HepG2 (cell line): ENCODE measurements at regions not wholly inside any gene's neighbourhood (a gene's known extent, or its start where the extent isn't known, plus 50 kb on each side); places are given as distances from the start of the nearest gene placed in this dataset.

ENCODE experiments used
- ATAC-seq: fragments of 200-7000 bp; cut with Tn5 transposase; 3 replicates; pipeline ENCODE4 v1.9.1; 2020; ENCODE audit warnings: mild to moderate bottlenecking, moderate library complexity
- BruUV-seq: library from RNA; stranded (reverse); fragments of 400-500 nt; replicated peaks from 2 replicates; lab custom pipeline; 2021; lab: Mats Ljungman, UMichigan
- CTCF ChIA-PET: fragments of 300-600 bp; formaldehyde crosslinking; extraction: SDS; loops from one replicate; lab custom pipeline; 2021; ENCODE audit warnings: low total read pairs, inconsistent platforms, low intra/inter-chr PET ratio; lab: Yijun Ruan, JAX
- POLR2A ChIA-PET: fragments of 350-600 bp; sonication (Branson Sonifier 250); formaldehyde crosslinking; loops from one replicate; lab custom pipeline; 2020; ENCODE audit warnings: antibody characterized with exemption, inconsistent platforms; lab: Yijun Ruan, JAX
- DNase-seq: peaks from one replicate; pipeline ENCODE4 v3.0.0-alpha.2; 2015; ENCODE audit warnings: low spot score
- FAIRE-seq: peaks from 3 replicates; lab custom pipeline; 2011; peaks lifted over from hg19 to GRCh38; lab: Jason Lieb, UNC
- H2AFZ ChIP-seq: one replicate; pipeline ENCODE4 v1.6.1; 2011; ENCODE audit warnings: low read length, inconsistent platforms
- H3K27ac ChIP-seq: fragments of 300-600 bp; 3 replicates; pipeline ENCODE4 v1.8.0; 2011; ENCODE audit warnings: mixed run types, mild to moderate bottlenecking, mixed read lengths, low read length, inconsistent platforms; ENCODE audit not compliant: insufficient read depth; ENCODE audit errors: extremely low read length
- H3K27me3 ChIP-seq, 2 experiments: fragments of 200-600 bp in 1 of 2; 2 replicates in 1 of 2; 3 replicates in 1 of 2; pipeline versions ENCODE4 v1.6.0 to v1.8.0; 2011; ENCODE audit warnings: low read length in 2 of 2, mild to moderate bottlenecking in 2 of 2, moderate library complexity in 2 of 2, inconsistent platforms in 1 of 2; ENCODE audit not compliant: insufficient read depth in 2 of 2, control insufficient read depth in 1 of 2
- H3K36me3 ChIP-seq, 2 experiments: fragments of 200-600 bp in 1 of 2; replicated peaks in 1 of 2; 2 replicates in 1 of 2; 3 replicates in 1 of 2; pipeline versions ENCODE4 v1.5.1 to v1.8.0; 2011; ENCODE audit warnings: low read length in 2 of 2, inconsistent platforms in 1 of 2; ENCODE audit not compliant: insufficient read depth in 2 of 2, control insufficient read depth in 1 of 2
- H3K4me1 ChIP-seq: 2 replicates; pipeline ENCODE4 v1.5.1; 2012; ENCODE audit warnings: low read length, inconsistent platforms; ENCODE audit not compliant: insufficient read depth
- H3K4me2 ChIP-seq: 2 replicates; pipeline ENCODE4 v1.6.0; 2011; ENCODE audit warnings: low read depth, low read length, inconsistent platforms
- H3K4me3 ChIP-seq, 3 experiments: fragments of 200-600 bp in 1 of 3; sonication (generic), shearing (Covaris generic) in 1 of 3; replicated peaks in 1 of 3; 2 replicates each; pipeline ENCODE4 v1.5.1; 2011 to 2016; ENCODE audit warnings: low read length in 3 of 3, inconsistent platforms in 2 of 3, low read depth in 2 of 3, mild to moderate bottlenecking in 2 of 3, control low read depth in 1 of 3, mixed read lengths in 1 of 3; ENCODE audit not compliant: insufficient read depth in 1 of 3
- H3K79me2 ChIP-seq: one replicate; pipeline ENCODE4 v1.6.1; 2011; ENCODE audit warnings: low read length, inconsistent platforms; ENCODE audit not compliant: insufficient read depth
- H3K9ac ChIP-seq: 2 replicates; pipeline ENCODE4 v1.6.0; 2011; ENCODE audit warnings: mild to moderate bottlenecking, low read depth, low read length, inconsistent platforms; ENCODE audit not compliant: insufficient read depth
- H3K9me3 ChIP-seq: 2 replicates; pipeline ENCODE4 v1.5.1; 2012; ENCODE audit warnings: mild to moderate bottlenecking, low read length
- H4K20me1 ChIP-seq: 2 replicates; pipeline ENCODE4 v1.6.0; 2011; ENCODE audit warnings: inconsistent platforms, mild to moderate bottlenecking, low read length, moderate library complexity; ENCODE audit not compliant: insufficient read depth
- ATF1 ChIP-seq: IDR thresholded peaks from 2 replicates; pipeline ENCODE4 v1.6.1; 2016; ENCODE audit warnings: mild to moderate bottlenecking, control low read depth
- ATF7-NPFF ChIP-seq: sonication (generic); formaldehyde crosslinking; IDR thresholded peaks from 2 replicates; pipeline ENCODE4 v1.8.1; 2023; ENCODE audit warnings: mild to moderate bottlenecking, low read depth, missing genetic modification reagents, moderate library complexity
- ETV6 ChIP-seq: sonication (generic); formaldehyde crosslinking; conservative IDR thresholded peaks from 2 replicates; pipeline ENCODE4 v1.4.0; 2020; ENCODE audit warnings: missing genetic modification reagents
- FOXO4 ChIP-seq: sonication (generic); formaldehyde crosslinking; conservative IDR thresholded peaks from 2 replicates; pipeline ENCODE4 v1.8.1; 2023; ENCODE audit warnings: missing genetic modification reagents
- PAF1 ChIP-seq: IDR thresholded peaks from 2 replicates; pipeline ENCODE4 v1.6.1; 2016; ENCODE audit warnings: missing genetic modification reagents, missing compliant biosample characterization
- ZBTB1 ChIP-seq: sonication (generic); formaldehyde crosslinking; IDR thresholded peaks from 2 replicates; pipeline ENCODE4 v1.4.0; 2020; ENCODE audit warnings: missing genetic modification reagents, borderline replicate concordance
- ZBTB4 ChIP-seq: sonication (generic); formaldehyde crosslinking; IDR thresholded peaks from 2 replicates; pipeline ENCODE4 v1.4.0; 2020; ENCODE audit warnings: missing genetic modification reagents, mild to moderate bottlenecking, borderline replicate concordance
- ZNF570 ChIP-seq: sonication (generic); formaldehyde crosslinking; IDR thresholded peaks from 2 replicates; pipeline ENCODE4 v1.4.0; 2020; ENCODE audit warnings: mild to moderate bottlenecking, missing genetic modification reagents, borderline replicate concordance
- ZNF776 ChIP-seq: sonication (generic); formaldehyde crosslinking; IDR thresholded peaks from 2 replicates; pipeline ENCODE4 v1.4.0; 2020; ENCODE audit warnings: mild to moderate bottlenecking, missing genetic modification reagents
- ZNF878 ChIP-seq: sonication (generic); formaldehyde crosslinking; IDR thresholded peaks from 2 replicates; pipeline ENCODE4 v1.8.1; 2023; ENCODE audit warnings: mild to moderate bottlenecking, missing genetic modification reagents, moderate library complexity
- WGBS: methylation state at CpG from one replicate; pipeline ENCODE4 v1.1.6; 2017; ENCODE audit warnings: low lambda C conversion rate; 5-methylcytosine and 5-hydroxymethylcytosine counted together
- in situ Hi-C: cut with HindIII; loops from 2 replicates; pipeline ENCODE4 v1.10.0; 2017; ENCODE audit warnings: low pct_unique_long_range_greater_than_20kb; ENCODE audit not compliant: extremely low pct_ligation_motif_present
- intact Hi-C: fragments of 100-400 bp; cut with micrococcal nuclease; formaldehyde crosslinking; loops from one replicate; pipeline ENCODE4 v1.10.0; 2022; ENCODE audit not compliant: unreplicated experiment

- H3K4me3 ChIP-seq: no peak overlapping the region
- H3K27me3 ChIP-seq: no peaks in the 10 kb centered on the region
- no peak overlapping the region for H3K9ac ChIP-seq
- no peaks in the 10 kb centered on the region for H4K20me1 ChIP-seq
- ChIA-PET CTCF (no interaction called here), POLR2A (no interaction called here)
- BruUV-seq: no TSS peak
- in situ Hi-C loops (no loop called here), intact Hi-C loops (no loop called here)
- 0% methylated on average over 1 of the region's 2 CpGs for WGBS
- no peak for DNase-seq
- H3K79me2 ChIP-seq: no peaks in the 10 kb centered on the region
- no peak overlapping the region for H3K4me2 ChIP-seq
- FAIRE-seq: no peak
- H3K36me3 ChIP-seq: no peaks in the 10 kb centered on the region
- no peak overlapping the region for H2AFZ ChIP-seq
- H3K4me1 ChIP-seq: no peaks in the 10 kb centered on the region
- no peak overlapping the region for H3K27ac ChIP-seq
- no peak for ATAC-seq
- H3K9me3 ChIP-seq: no peaks in the 10 kb centered on the region
- TF ChIP-seq ZNF776 (CRISPR knock-in tag): no peak
- TF ChIP-seq ZBTB4 (CRISPR knock-in tag): no peak
- no peak for TF ChIP-seq PAF1
- TF ChIP-seq ATF1 (CRISPR knock-in tag): no peak
- TF ChIP-seq ATF7-NPFF: no peak
- TF ChIP-seq ZNF570 (CRISPR knock-in tag): no peak
- TF ChIP-seq ZNF878 (CRISPR knock-in tag): no peak
- TF ChIP-seq FOXO4 (CRISPR knock-in tag): no peak
- TF ChIP-seq ETV6 (CRISPR knock-in tag): no peak
- TF ChIP-seq ZBTB1 (CRISPR knock-in tag): no peak
These were observed 548.2 kb upstream of the CNKSR2 start for GRCh38 chrX:20825984-20826383.
